ENCODE measurements at regions not wholly inside any gene's neighbourhood (a gene's known extent, or its start where the extent isn't known, plus 50 kb on each side); places are given as distances from the start of the nearest gene placed in this dataset.

- TF ChIP-seq REST (IDR thresholded peaks at IDR 0.05; ENCODE audit: low read depth): no peak
Observed at GRCh38 chr2:43086451-43087221, 139.8 kb downstream of the ZFP36L2 start (continued).

- Histone ChIP-seq H3K79me2 (ENCODE audit: insufficient read depth, low read length) (no peaks in the 10 kb centered on the region), H3K4me3 (replicated peaks in 1 of 2; ENCODE audit: low read depth in 1 of 2, low read length in 2 of 2) (no peak overlapping the region), H3K27ac (ENCODE audit: low read depth, low read length) (no peak overlapping the region), H3K4me2 (ENCODE audit: low read length) (no peak overlapping the region), H3K9ac (ENCODE audit: low read length) (no peak overlapping the region), H3K9me3 (ENCODE audit: control insufficient read depth in 1 of 2, insufficient read depth in 1 of 2, low read depth in 1 of 2, low read length in 2 of 2) (peaks cover 4 to 11% of the 10 kb centered on the region in 2 experiments; a peak in 2 of 4 replicates), H3K27me3 (ENCODE audit: insufficient read depth, low read length) (no peaks in the 10 kb centered on the region), H2AFZ (ENCODE audit: low read depth, low read length, poor library complexity, severe bottlenecking) (no peak overlapping the region), H4K20me1 (ENCODE audit: insufficient read depth) (no peaks in the 10 kb centered on the region), H3K4me1 (ENCODE audit: control insufficient read depth in 1 of 2, insufficient read depth in 2 of 2, low read length in 2 of 2) (peaks cover 0 to 18% of the 10 kb centered on the region in 2 experiments; a peak in 2 of 4 replicates), H3K36me3 (ENCODE audit: control insufficient read depth in 1 of 2, insufficient read depth in 2 of 2, low read length in 2 of 2) (no peaks in the 10 kb centered on the region), H3K9me2 (ENCODE audit: insufficient read depth) (no peaks in the 10 kb centered on the region)
- CTCF ChIA-PET: no interaction called here
- DNase-seq (ENCODE audit: low read depth, low spot score) (no peak), ATAC-seq (no peak)
- RAD21 ChIA-PET (ENCODE audit: low non-redundant PET in 1 of 2, low total read pairs in 2 of 2, uncharacterized antibody in 2 of 2, unreplicated experiment in 2 of 2): no interaction called here
- intact Hi-C loops (cut with micrococcal nuclease): no loop called here
- BruUV-seq (replicated peaks): no TSS peak
- POLR2A ChIA-PET: no interaction called here
- no peak for TF ChIP-seq TCF7L2 (IDR thresholded peaks at IDR 0.05; ENCODE audit: borderline replicate concordance, extremely low read depth, insufficient read depth, insufficient read length)
- TF ChIP-seq CTCF (IDR thresholded peaks at IDR 0.05 in 2 of 3, conservative IDR thresholded peaks at IDR 0.05 in 1 of 3; ENCODE audit: borderline replicate concordance in 1 of 3, insufficient read depth in 1 of 3, low read depth in 2 of 3, low read length in 2 of 3): no peak
- TF ChIP-seq MAX (IDR thresholded peaks at IDR 0.05): no peak
- TF ChIP-seq CEBPB (IDR thresholded peaks at IDR 0.05; ENCODE audit: low read depth): no peak
- no peak for TF ChIP-seq POLR2A (IDR thresholded peaks at IDR 0.05; ENCODE audit: borderline replicate concordance, extremely low read depth, insufficient read depth, insufficient read length)
- no peak for TF ChIP-seq RAD21 (IDR thresholded peaks at IDR 0.05; ENCODE audit: low read depth)
- no peak for TF ChIP-seq SP1 (IDR thresholded peaks at IDR 0.05; ENCODE audit: low read depth)
- no peak for TF ChIP-seq ZBTB33 (IDR thresholded peaks at IDR 0.05; ENCODE audit: extremely low read depth, insufficient replicate concordance, low read length)
- TF ChIP-seq FOSL1 (IDR thresholded peaks at IDR 0.05; ENCODE audit: low read depth): no peak
- no peak for TF ChIP-seq REST (IDR thresholded peaks at IDR 0.05; ENCODE audit: low read depth)
- no peak for TF ChIP-seq POLR2AphosphoS5 (IDR thresholded peaks at IDR 0.05; ENCODE audit: low read depth, low read length)
Observed at GRCh38 chr2:43085929-43086328, 140.5 kb downstream of the ZFP36L2 start.
